ENCODE measurements at regions not wholly inside any gene's neighbourhood (a gene's known extent, or its start where the extent isn't known, plus 50 kb on each side); places are given as distances from the start of the nearest gene placed in this dataset.

GRCh38 chr16:86287664-86288201 lies 222.6 kb upstream of the FOXF1 start:
- POLR2A ChIA-PET: no interaction called here

GRCh38 chr16:86288716-86289294 lies 221.5 kb upstream of the FOXF1 start:
- intact Hi-C loops (cut with micrococcal nuclease; ENCODE audit: unreplicated experiment): no loop called here
- TF ChIP-seq, protein P1, sequence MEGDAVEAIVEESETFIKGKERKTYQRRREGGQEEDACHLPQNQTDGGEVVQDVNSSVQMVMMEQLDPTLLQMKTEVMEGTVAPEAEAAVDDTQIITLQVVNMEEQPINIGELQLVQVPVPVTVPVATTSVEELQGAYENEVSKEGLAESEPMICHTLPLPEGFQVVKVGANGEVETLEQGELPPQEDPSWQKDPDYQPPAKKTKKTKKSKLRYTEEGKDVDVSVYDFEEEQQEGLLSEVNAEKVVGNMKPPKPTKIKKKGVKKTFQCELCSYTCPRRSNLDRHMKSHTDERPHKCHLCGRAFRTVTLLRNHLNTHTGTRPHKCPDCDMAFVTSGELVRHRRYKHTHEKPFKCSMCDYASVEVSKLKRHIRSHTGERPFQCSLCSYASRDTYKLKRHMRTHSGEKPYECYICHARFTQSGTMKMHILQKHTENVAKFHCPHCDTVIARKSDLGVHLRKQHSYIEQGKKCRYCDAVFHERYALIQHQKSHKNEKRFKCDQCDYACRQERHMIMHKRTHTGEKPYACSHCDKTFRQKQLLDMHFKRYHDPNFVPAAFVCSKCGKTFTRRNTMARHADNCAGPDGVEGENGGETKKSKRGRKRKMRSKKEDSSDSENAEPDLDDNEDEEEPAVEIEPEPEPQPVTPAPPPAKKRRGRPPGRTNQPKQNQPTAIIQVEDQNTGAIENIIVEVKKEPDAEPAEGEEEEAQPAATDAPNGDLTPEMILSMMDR (IDR thresholded peaks at IDR 0.05; ENCODE audit: insufficient read depth in 1 of 2, low read depth in 1 of 2, low read length in 1 of 2, severe bottlenecking in 1 of 2, unreplicated experiment in 1 of 2): no peak
- Histone ChIP-seq H3K9me3 (no peaks in the 10 kb centered on the region), H3K4me3 (ENCODE audit: low read depth, low read length) (no peak overlapping the region), H3K36me3 (ENCODE audit: control insufficient read depth, insufficient read depth, low read length) (no peaks in the 10 kb centered on the region), H3K4me1 (no peaks in the 10 kb centered on the region), H3K27me3 (replicated peaks; ENCODE audit: control insufficient read depth, insufficient read depth, low read length) (peaks cover 1% of the 10 kb centered on the region)
- Mint-ChIP-seq H3K27me3 (ENCODE audit: insufficient read depth, unreplicated experiment) (peaks cover 51% of the 10 kb centered on the region), H3K27ac (ENCODE audit: unreplicated experiment) (no peak overlapping the region), H3K4me1 (ENCODE audit: low read depth, unreplicated experiment) (no peaks in the 10 kb centered on the region), H3K9me3 (ENCODE audit: unreplicated experiment) (no peaks in the 10 kb centered on the region), H3K36me3 (ENCODE audit: insufficient read depth, unreplicated experiment) (no peaks in the 10 kb centered on the region), H3K4me3 (ENCODE audit: unreplicated experiment) (no peak overlapping the region)
- ChIA-PET POLR2A (no interaction called here), CTCF (no interaction called here)
- no TSS peak for BruUV-seq (replicated peaks)
- no peak for DNase-seq

More at GRCh38 chr16:86287664-86288201, 222.6 kb upstream of the FOXF1 start:
- no peak overlapping the region for H3K27ac Mint-ChIP-seq (ENCODE audit: unreplicated experiment)
- intact Hi-C loops (cut with micrococcal nuclease; ENCODE audit: unreplicated experiment): no loop called here
- Histone ChIP-seq H3K36me3 (ENCODE audit: control insufficient read depth, insufficient read depth, low read length) (no peaks in the 10 kb centered on the region), H3K4me3 (ENCODE audit: low read depth, low read length) (no peak overlapping the region), H3K9me3 (no peaks in the 10 kb centered on the region), H3K4me1 (no peaks in the 10 kb centered on the region), H3K27me3 (replicated peaks; ENCODE audit: control insufficient read depth, insufficient read depth, low read length) (peaks cover 1% of the 10 kb centered on the region)
- H3K36me3 Mint-ChIP-seq (ENCODE audit: insufficient read depth, unreplicated experiment): no peaks in the 10 kb centered on the region
- H3K9me3 Mint-ChIP-seq (ENCODE audit: unreplicated experiment): no peaks in the 10 kb centered on the region
- CTCF ChIA-PET: no interaction called here
- H3K27me3 Mint-ChIP-seq (ENCODE audit: insufficient read depth, unreplicated experiment): peaks cover 46% of the 10 kb centered on the region
- no peak overlapping the region for H3K4me3 Mint-ChIP-seq (ENCODE audit: unreplicated experiment)
- no TSS peak for BruUV-seq (replicated peaks)
- TF ChIP-seq, protein P1 (IDR thresholded peaks at IDR 0.05; ENCODE audit: insufficient read depth in 1 of 2, low read depth in 1 of 2, low read length in 1 of 2, severe bottlenecking in 1 of 2, unreplicated experiment in 1 of 2): no peak
- no peaks in the 10 kb centered on the region for H3K4me1 Mint-ChIP-seq (ENCODE audit: low read depth, unreplicated experiment)
- DNase-seq: no peak

DNA sequence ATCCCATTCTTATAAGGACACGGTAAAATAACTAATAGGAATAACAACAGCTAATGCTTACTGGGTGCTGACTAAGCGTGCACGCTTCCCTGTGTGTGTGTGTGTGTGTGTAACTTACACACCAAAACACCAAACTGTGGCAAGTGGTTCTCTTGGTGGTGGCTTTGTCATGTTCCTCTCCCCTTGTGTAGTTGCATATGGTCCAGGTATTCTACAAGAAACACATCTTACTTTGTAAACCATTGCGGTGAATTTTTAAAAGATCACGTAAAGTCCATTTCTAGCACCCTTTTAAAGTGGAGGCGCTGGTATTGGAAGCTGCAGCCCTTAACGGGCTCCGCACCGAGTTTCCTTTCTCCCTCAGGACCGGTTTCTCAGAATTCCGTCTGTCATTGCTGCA lies 221.0 kb upstream of the FOXF1 start:
- Mint-ChIP-seq H3K27ac (ENCODE audit: unreplicated experiment) (no peak overlapping the region), H3K4me3 (ENCODE audit: unreplicated experiment) (no peak overlapping the region), H3K36me3 (ENCODE audit: insufficient read depth, unreplicated experiment) (no peaks in the 10 kb centered on the region), H3K27me3 (ENCODE audit: insufficient read depth, unreplicated experiment) (peaks cover 55% of the 10 kb centered on the region), H3K9me3 (ENCODE audit: unreplicated experiment) (no peaks in the 10 kb centered on the region), H3K4me1 (ENCODE audit: low read depth, unreplicated experiment) (no peaks in the 10 kb centered on the region)
- Histone ChIP-seq H3K36me3 (ENCODE audit: control insufficient read depth, insufficient read depth, low read length) (no peaks in the 10 kb centered on the region), H3K27me3 (replicated peaks; ENCODE audit: control insufficient read depth, insufficient read depth, low read length) (peaks cover 1% of the 10 kb centered on the region), H3K4me1 (no peaks in the 10 kb centered on the region), H3K9me3 (no peaks in the 10 kb centered on the region), H3K4me3 (ENCODE audit: low read depth, low read length) (no peak overlapping the region)
- no peak for DNase-seq
- intact Hi-C loops (cut with micrococcal nuclease; ENCODE audit: unreplicated experiment): no loop called here
- POLR2A ChIA-PET: interaction anchor here (0.5 kb wide), 1 partner anchor 24 kb away, joined by 3 read pairs; no protein-coding TSS in a partner anchor
- TF ChIP-seq, protein P1 (IDR thresholded peaks at IDR 0.05; ENCODE audit: insufficient read depth in 1 of 2, low read depth in 1 of 2, low read length in 1 of 2, severe bottlenecking in 1 of 2, unreplicated experiment in 1 of 2): no peak
- no TSS peak for BruUV-seq (replicated peaks)
- CTCF ChIA-PET: no interaction called here
